ENCODE measurements at regions not wholly inside any gene's neighbourhood (a gene's known extent, or its start where the extent isn't known, plus 50 kb on each side); places are given as distances from the start of the nearest gene placed in this dataset.

DNA sequence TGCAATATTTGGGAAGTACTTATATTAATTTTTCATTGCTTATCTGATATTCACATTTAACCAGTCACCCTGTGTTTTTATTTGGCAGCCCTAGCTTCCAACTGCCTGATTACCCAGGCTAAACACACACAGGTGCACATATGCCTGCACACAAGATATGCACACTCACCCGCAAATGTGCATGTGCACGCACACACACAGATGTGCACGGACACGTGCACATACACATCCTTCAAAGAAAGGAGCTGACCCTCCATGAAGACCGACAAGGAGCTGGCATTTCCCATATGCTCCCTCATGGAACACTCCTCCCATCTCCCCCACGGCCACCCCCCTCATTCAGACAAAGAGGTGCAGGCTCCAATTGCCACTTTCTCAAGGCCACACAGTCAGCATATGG, 242.2 kb downstream of the ENGASE start:
- Histone ChIP-seq H3K27me3 (replicated peaks; ENCODE audit: insufficient read depth) (peaks cover 12% of the 10 kb centered on the region), H3K9me3 (no peaks in the 10 kb centered on the region), H3K4me3 (no peak overlapping the region), H3K4me1 (replicated peaks) (no peaks in the 10 kb centered on the region), H3K27ac (no peak overlapping the region), H3K36me3 (no peaks in the 10 kb centered on the region)
- TF ChIP-seq, protein P1, sequence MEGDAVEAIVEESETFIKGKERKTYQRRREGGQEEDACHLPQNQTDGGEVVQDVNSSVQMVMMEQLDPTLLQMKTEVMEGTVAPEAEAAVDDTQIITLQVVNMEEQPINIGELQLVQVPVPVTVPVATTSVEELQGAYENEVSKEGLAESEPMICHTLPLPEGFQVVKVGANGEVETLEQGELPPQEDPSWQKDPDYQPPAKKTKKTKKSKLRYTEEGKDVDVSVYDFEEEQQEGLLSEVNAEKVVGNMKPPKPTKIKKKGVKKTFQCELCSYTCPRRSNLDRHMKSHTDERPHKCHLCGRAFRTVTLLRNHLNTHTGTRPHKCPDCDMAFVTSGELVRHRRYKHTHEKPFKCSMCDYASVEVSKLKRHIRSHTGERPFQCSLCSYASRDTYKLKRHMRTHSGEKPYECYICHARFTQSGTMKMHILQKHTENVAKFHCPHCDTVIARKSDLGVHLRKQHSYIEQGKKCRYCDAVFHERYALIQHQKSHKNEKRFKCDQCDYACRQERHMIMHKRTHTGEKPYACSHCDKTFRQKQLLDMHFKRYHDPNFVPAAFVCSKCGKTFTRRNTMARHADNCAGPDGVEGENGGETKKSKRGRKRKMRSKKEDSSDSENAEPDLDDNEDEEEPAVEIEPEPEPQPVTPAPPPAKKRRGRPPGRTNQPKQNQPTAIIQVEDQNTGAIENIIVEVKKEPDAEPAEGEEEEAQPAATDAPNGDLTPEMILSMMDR (IDR thresholded peaks at IDR 0.05), result no peak
- 54% methylated on average over 6 of the region's 6 CpGs for WGBS
- no peak for DNase-seq (ENCODE audit: low spot score)
- intact Hi-C loops (cut with DNase I), result no loop called here

DNA sequence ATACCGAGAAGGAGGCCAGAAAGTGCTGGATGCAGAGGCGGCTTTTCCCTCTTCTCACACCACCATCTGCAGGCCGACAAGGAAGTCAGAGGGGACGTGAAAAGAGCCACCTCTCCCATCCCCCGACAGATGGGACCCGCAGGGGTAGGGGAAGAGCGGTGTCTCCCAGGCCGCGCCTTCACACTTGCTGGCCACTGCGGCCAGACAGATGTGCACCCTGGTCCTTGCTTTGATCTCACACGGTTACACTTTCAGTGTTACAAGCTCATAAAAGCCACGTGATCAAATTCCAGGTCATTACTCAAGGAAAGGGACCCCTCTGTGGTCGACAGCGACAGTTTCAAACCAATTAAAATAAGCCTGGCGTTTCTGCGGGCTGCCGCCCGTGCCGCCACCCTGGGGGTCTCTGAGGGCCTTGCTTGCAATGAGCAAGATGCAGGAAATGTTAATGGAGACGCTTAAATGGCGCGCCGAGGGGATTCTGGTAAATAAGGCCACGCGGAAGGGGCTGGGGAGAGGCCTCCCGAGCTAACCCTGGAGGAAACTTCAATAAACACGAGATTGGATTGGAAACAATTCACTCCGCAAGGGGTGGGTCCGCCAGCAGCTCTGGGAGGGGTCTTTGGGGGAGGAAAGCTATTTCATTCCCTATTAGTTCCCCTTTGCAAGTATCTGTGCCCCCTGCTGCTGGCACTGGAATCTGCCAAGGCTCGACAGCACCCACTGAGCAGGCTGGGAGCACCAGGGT, 240.9 kb downstream of the ENGASE start:
- Histone ChIP-seq H3K27ac (no peak overlapping the region), H3K4me1 (replicated peaks) (no peaks in the 10 kb centered on the region), H3K27me3 (replicated peaks; ENCODE audit: insufficient read depth) (peaks cover 22% of the 10 kb centered on the region), H3K36me3 (no peaks in the 10 kb centered on the region), H3K4me3 (no peak overlapping the region), H3K9me3 (no peaks in the 10 kb centered on the region)
- 29% methylated on average over 30 of the region's 30 CpGs for WGBS
- no peak for DNase-seq (ENCODE audit: low spot score)
- TF ChIP-seq POLR2AphosphoS5 (IDR thresholded peaks at IDR 0.05), result no peak
- no peak for TF ChIP-seq POLR2A (IDR thresholded peaks at IDR 0.05)
- TF ChIP-seq, protein P1 (IDR thresholded peaks at IDR 0.05), result no peak
- intact Hi-C loops (cut with DNase I), result no loop called here

DNA sequence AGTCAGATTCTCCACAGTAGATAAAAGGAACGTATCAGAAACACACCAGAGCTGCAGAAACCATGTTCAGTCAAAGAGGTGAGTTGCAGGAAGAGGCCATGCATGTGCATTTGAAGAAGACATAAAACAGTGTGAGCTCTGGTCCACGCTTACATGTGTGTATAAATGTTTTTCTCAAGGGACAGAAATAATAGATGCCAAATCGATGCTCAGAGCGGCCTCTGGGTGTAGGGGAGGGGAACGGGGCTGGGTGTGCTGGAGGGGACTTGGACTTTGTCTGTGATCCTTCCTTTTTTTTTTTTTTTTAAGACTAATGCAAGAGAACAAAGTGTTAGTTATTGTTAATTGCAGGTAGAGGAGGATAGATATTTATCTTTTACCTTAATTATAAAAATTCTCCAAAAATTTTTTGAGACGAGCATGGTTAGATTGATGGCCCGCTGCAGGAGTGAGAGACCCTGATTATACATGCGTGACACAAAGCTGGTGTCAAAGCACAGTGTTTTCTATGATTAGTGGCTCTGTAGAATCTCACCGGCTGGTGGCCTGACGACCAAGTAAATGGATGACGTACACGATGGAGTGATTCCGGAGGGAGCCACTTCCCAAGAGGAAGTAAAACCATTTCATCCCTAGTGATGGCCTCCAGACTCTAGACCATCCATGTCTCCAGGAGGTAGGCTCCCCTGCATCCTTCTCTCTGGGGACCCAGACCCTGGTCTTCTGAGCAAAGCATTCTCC, 240.2 kb downstream of the ENGASE start:
- TF ChIP-seq POLR2A (IDR thresholded peaks at IDR 0.05), result no peak
- TF ChIP-seq POLR2AphosphoS5 (IDR thresholded peaks at IDR 0.05), result no peak
- no peak overlapping the region for H3K27ac ChIP-seq
- H3K36me3 ChIP-seq, result no peaks in the 10 kb centered on the region
- peaks cover 23% of the 10 kb centered on the region for H3K27me3 ChIP-seq (replicated peaks; ENCODE audit: insufficient read depth)
- no peak overlapping the region for H3K4me3 ChIP-seq
- no peaks in the 10 kb centered on the region for H3K9me3 ChIP-seq
- H3K4me1 ChIP-seq (replicated peaks), result no peaks in the 10 kb centered on the region
- no peak for DNase-seq (ENCODE audit: low spot score)
- intact Hi-C loops (cut with DNase I), result no loop called here
- WGBS, result 77% methylated on average over 13 of the region's 13 CpGs

DNA sequence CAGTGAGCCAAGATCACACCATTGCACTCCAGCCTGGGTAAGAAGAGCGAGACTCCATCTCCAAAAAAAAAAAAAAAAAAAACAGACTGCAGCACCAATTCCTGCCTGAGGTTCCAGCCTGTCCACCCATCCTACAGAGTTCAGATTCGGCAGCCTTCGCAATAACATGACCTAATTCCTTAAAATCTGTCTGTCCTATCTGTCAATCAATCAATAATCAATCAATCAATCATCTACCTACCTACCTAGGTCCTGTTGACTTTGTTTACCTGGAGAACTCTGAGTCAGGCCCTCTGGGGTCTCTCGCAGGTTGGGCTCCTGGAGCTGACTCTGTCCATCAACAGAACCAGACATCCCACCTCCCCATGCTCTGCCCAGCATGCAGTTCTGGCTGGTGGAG, 236.7 kb downstream of the ENGASE start:
- intact Hi-C loops (cut with DNase I), result no loop called here
- H3K4me1 ChIP-seq (replicated peaks), result no peaks in the 10 kb centered on the region
- peaks cover 21% of the 10 kb centered on the region for H3K27me3 ChIP-seq (replicated peaks; ENCODE audit: insufficient read depth)
- 81% methylated on average over 4 of the region's 4 CpGs for WGBS
- no peaks in the 10 kb centered on the region for H3K9me3 ChIP-seq
- H3K36me3 ChIP-seq, result no peaks in the 10 kb centered on the region
- no peak overlapping the region for H3K4me3 ChIP-seq
- DNase-seq (ENCODE audit: low spot score), result no peak
- no peak for TF ChIP-seq POLR2A (IDR thresholded peaks at IDR 0.05)
- TF ChIP-seq, protein P1 (IDR thresholded peaks at IDR 0.05), result no peak
- no peak for TF ChIP-seq POLR2AphosphoS5 (IDR thresholded peaks at IDR 0.05)
- no peak overlapping the region for H3K27ac ChIP-seq

DNA sequence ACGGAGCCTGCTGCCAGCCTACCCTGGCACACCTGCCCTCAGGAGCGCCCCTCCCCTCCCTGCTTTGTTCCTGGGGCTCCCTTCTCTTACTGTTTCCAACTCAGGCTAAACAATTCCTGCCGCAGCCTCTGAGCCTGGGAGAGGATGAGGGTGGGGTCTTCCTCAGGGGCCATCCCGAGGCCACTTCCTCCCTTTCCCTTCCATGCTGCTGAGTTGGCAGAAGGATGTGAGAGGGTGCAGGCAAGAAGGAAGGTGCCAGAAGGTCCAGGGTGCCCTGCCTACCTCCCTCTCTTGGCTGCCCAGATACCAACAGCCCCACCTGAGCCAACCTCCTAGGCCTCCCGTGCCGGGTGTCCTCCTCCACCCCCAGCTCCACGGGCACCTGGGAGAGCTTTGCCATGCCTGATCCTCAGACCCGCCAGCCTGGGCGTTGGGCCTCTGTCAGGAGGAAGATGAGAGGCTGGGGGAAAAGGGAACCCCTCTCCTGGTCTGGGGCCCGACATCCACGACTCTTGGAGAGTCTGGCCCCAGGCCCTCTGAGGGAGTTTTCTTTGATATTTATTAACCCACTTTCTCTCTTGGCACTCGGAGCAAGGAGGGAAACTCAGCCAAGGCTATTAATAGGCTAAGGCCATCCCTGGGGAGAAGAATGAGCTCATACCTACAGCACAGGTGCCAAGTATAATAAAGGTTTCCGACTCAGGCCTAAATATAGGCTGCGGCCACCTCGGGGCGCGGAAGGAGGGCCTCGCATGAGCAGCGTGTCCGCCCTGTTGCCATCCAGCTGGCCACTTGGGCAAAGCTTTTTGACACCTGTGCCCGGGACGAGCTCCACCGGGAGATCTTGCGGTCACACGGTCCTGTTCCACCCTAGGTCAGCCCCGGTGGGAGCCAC, 232.0 kb downstream of the ENGASE start:
- no peak for DNase-seq (ENCODE audit: low spot score)
- Histone ChIP-seq H3K27me3 (replicated peaks; ENCODE audit: insufficient read depth) (peaks cover 15% of the 10 kb centered on the region), H3K36me3 (no peaks in the 10 kb centered on the region), H3K4me3 (no peak overlapping the region), H3K27ac (peak overlapping the region in 1 of 2 donors; percentile 18), H3K9me3 (no peaks in the 10 kb centered on the region), H3K4me1 (replicated peaks) (no peaks in the 10 kb centered on the region)
- TF ChIP-seq POLR2AphosphoS5 (IDR thresholded peaks at IDR 0.05), result no peak
- TF ChIP-seq, protein P1 (IDR thresholded peaks at IDR 0.05), result no peak
- no peak for TF ChIP-seq POLR2A (IDR thresholded peaks at IDR 0.05)
- intact Hi-C loops (cut with DNase I), result no loop called here
- 35% methylated on average over 26 of the region's 26 CpGs for WGBS

All from prostate gland (tissue), 2 donors.